ENCODE measurements at regions not wholly inside any gene's neighbourhood (a gene's known extent, or its start where the extent isn't known, plus 50 kb on each side); places are given as distances from the start of the nearest gene placed in this dataset.

GRCh38 chr9:130755377-130756007 lies 61.9 kb downstream of the EXOSC2 start:
- DNase-seq = no peak

GRCh38 chr9:130756037-130756436 lies 62.5 kb downstream of the EXOSC2 start:
- no peak for DNase-seq

- no peak for DNase-seq
Measured at GRCh38 chr9:130756455-130757152, 63.0 kb downstream of the EXOSC2 start.

- DNase-seq = no peak
Measured at GRCh38 chr9:130759738-130760137, 66.2 kb downstream of the EXOSC2 start.

- DNase-seq = no peak
Measured at GRCh38 chr9:130763331-130764171, 70.0 kb downstream of the EXOSC2 start.

GRCh38 chr9:130765137-130766020 lies 69.7 kb upstream of the ABL1 start:
- peak; percentile 62 for DNase-seq

- DNase-seq = peak; percentile 28
Measured at GRCh38 chr9:130766021-130766926, 68.8 kb upstream of the ABL1 start.

GRCh38 chr9:130766927-130767307 lies 68.1 kb upstream of the ABL1 start:
- DNase-seq = no peak

GRCh38 chr9:130768265-130768664 lies 66.8 kb upstream of the ABL1 start:
- DNase-seq = no peak

GRCh38 chr9:130768891-130769403 lies 66.1 kb upstream of the ABL1 start:
- no peak for DNase-seq

- no peak for DNase-seq
Measured at GRCh38 chr9:130770093-130770492, 65.0 kb upstream of the ABL1 start.

- peak; percentile 54 for DNase-seq
Measured at GRCh38 chr9:130770679-130771442, 64.2 kb upstream of the ABL1 start.

GRCh38 chr9:130772185-130772584 lies 62.9 kb upstream of the ABL1 start:
- no peak for DNase-seq

GRCh38 chr9:130774183-130774582 lies 60.9 kb upstream of the ABL1 start:
- DNase-seq = no peak

GRCh38 chr9:130775336-130775991 lies 59.6 kb upstream of the ABL1 start:
- no peak for DNase-seq

- no peak for DNase-seq
Measured at GRCh38 chr9:130779153-130779855, 55.8 kb upstream of the ABL1 start.

- DNase-seq = no peak
Measured at GRCh38 chr9:130780415-130780814, 54.6 kb upstream of the ABL1 start.

- DNase-seq = no peak
Measured at GRCh38 chr9:130780865-130781504, 54.1 kb upstream of the ABL1 start.

GRCh38 chr9:130781569-130781968 lies 53.5 kb upstream of the ABL1 start:
- DNase-seq = no peak

Data from activated CD4-positive, alpha-beta T cell treated with anti-CD3 and anti-CD28 coated beads, Interleukin-10, Interleukin-2, amounts not matched to agents 100 ng/mL and 50 ng/mL, durations not matched to agents 16 hours and 8 hours (primary cell).